GM23338 (cell line): ENCODE measurements at regions not wholly inside any gene's neighbourhood (a gene's known extent, or its start where the extent isn't known, plus 50 kb on each side); places are given as distances from the start of the nearest gene placed in this dataset.
"Not testable (repeated sequence)": the region's sequence is repeated elsewhere in the genome, so short reads cannot be mapped to it uniquely, and the experiment has no call there.

Experiments
- EZH2 ChIP-seq: fragments of 200-600 bp; sonication (generic); IDR thresholded peaks from one replicate; pipeline ENCODE4 v1.8.0; 2017; ENCODE audit warnings: antibody characterized with exemption, mild to moderate bottlenecking, low read depth; ENCODE audit not compliant: unreplicated experiment
- EZH2phosphoT487 ChIP-seq: fragments of 200-600 bp; sonication (generic); IDR thresholded peaks from one replicate; pipeline ENCODE4 v1.8.1; 2018; ENCODE audit warnings: antibody characterized with exemption; ENCODE audit not compliant: unreplicated experiment
- TF ChIP-seq, protein P1 (sequence below), 2 experiments: fragments of 200-600 bp in 1 of 2; sonication (generic) in 1 of 2; conservative IDR thresholded peaks; 2 replicates each; pipeline versions ENCODE4 v1.5.1 to v1.6.1; 2016 to 2017; ENCODE audit warnings: antibody characterized with exemption in 2 of 2, low read depth in 2 of 2, mild to moderate bottlenecking in 2 of 2, moderate library complexity in 1 of 2

GRCh38 chr1:21380147-21380546 lies 59.8 kb upstream of the NBPF3 start:
- TF ChIP-seq, protein P1, sequence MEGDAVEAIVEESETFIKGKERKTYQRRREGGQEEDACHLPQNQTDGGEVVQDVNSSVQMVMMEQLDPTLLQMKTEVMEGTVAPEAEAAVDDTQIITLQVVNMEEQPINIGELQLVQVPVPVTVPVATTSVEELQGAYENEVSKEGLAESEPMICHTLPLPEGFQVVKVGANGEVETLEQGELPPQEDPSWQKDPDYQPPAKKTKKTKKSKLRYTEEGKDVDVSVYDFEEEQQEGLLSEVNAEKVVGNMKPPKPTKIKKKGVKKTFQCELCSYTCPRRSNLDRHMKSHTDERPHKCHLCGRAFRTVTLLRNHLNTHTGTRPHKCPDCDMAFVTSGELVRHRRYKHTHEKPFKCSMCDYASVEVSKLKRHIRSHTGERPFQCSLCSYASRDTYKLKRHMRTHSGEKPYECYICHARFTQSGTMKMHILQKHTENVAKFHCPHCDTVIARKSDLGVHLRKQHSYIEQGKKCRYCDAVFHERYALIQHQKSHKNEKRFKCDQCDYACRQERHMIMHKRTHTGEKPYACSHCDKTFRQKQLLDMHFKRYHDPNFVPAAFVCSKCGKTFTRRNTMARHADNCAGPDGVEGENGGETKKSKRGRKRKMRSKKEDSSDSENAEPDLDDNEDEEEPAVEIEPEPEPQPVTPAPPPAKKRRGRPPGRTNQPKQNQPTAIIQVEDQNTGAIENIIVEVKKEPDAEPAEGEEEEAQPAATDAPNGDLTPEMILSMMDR (conservative IDR thresholded peaks at IDR 0.05; ENCODE audit: low read depth in 2 of 2) = not testable (repeated sequence)
- TF ChIP-seq EZH2phosphoT487, EZH2: not testable (repeated sequence)
